HG03558 (cell line): ENCODE measurements at regions not wholly inside any gene's neighbourhood (a gene's known extent, or its start where the extent isn't known, plus 50 kb on each side); places are given as distances from the start of the nearest gene placed in this dataset.

Experiments used
- ATAC-seq: cut with Tn5 transposase; IDR thresholded peaks from one replicate; pipeline ENCODE4 v1.9.1; 2021; ENCODE audit warnings: moderate number of reproducible peaks; ENCODE audit not compliant: unreplicated experiment; ENCODE audit errors: extremely low read depth

DNA sequence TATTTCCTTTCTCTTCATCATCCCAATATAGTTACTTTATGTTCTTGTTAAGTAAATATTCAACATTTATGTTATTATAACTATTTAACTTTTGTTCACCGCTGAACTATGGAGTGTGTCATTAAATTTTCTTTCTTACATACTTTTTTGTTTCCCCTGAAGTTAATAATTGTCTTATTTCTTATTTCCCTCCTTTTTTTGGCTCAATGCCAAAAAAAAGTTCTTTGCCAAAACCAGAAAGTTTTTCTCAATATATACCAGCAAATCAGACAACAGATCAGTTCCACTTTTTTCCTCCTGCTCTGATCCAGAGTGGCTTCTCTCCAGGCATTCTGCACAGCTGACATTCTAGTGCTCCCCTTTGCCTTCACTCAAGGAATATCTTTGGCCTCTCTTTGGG, 187.0 kb upstream of the PPARGC1A start:
- no peak for ATAC-seq

DNA sequence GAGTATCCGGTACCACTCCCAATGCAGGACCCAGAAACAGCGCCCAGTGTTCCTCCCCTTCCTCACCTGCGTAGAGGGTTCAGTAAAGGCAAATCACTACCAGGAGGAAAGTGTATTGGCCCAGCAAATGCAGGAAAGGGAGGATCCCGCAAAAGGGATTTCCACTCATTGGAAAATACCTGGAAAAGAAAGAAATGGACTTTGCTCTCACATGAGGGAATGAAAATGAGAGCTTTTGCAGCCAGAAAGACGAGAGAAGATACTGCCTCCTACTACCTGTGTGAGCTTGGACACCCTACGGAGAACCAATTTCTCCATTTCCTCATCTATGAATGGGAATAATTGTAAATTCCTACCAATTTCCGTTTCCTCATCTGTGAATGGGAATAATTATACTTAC, 184.1 kb upstream of the PPARGC1A start:
- no peak for ATAC-seq

DNA sequence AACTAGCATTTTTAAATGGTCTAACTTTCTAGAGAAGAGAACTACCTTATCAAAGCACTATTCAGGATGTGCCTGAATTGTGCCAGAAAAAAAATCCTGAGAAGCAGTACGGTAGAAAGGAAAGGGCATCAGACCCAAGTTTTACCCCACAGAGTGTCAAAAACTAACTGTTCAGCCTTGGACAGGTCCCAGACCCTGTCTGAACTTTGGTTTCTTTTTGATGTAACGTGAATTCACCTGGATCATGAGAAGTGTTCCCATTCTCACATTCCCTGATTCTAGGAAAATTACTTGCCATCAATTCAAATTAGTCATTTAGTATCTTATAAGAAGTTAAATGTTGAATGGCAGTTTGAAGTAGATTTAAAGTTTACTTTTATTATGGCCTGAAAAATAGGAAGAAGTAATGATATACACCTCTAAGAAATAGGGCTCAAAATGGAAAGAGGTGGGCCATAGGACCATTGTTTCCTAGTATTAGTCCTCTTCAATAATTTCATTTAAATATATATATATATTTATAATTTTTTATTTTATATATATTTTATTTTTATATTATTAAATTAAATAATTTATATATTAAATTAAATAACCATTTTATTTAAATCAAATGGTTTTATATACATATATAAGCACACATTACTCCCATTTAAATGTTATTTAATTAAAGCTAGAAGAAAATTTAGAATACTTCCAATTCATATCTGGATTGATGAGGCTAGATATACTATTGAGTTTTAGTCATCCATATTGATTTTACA, 181.9 kb upstream of the PPARGC1A start:
- ATAC-seq, result no peak

DNA sequence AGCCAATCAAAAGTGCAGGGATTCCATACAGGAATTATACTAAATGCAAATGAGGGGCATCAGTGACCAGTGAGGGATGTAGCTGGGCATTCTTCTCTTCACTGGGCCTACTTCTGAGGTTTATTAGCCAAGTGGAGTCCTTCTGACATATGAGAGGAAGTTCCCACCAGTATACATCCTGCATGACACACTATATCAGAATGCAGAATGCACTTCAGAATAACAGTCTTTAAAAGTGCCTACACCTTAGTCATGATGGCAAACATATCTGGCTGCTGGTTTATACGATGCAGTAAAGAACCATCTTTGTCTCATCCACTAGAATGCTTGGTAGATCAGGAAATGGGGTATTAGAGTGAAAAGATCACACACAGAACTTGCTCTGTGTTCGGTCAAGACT, 180.3 kb upstream of the PPARGC1A start:
- no peak for ATAC-seq

DNA sequence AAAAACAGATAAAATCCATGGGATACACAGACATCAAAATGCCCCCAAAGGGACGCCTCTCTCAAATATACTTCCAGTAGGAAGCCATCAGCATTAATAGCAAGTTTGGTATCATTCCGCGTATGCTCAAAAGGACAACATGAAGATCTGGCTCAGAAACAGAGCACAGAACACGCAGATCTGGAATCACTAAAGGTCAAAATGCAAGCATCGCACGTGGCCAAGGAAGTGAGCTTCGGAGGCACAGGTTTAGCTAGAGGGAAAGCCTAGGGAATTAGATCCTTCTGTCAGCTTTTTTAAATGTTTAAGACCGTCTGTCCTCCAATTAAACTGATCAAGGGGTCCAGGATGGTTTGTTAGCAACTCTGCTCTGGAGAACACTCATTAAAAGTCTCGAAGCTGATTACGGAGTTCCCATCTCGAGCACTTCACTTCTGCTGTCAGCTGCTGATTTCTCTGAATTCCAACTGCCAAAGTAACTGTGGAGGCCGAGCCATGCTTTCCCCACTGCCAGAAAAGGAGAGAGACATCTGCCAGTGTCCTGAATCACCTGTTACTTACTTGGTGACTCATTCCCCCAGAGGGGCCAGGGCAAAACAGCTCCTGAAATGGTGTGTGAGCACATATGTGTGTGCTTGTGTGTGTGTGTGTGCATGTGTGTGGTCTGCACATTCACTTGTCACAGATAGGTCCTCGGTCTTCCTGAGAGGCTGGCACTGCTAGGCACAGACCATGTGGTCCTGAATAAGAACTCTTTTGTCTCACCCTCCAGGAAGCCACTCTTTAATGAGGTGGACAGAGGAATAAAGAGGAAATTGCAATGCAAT, 177.7 kb upstream of the PPARGC1A start:
- no peak for ATAC-seq

GRCh38 chr4:24065974-24066373, 176.1 kb upstream of the PPARGC1A start:
- no peak for ATAC-seq

- no peak for ATAC-seq
Observed at GRCh38 chr4:24063731-24064130, 173.9 kb upstream of the PPARGC1A start.

DNA sequence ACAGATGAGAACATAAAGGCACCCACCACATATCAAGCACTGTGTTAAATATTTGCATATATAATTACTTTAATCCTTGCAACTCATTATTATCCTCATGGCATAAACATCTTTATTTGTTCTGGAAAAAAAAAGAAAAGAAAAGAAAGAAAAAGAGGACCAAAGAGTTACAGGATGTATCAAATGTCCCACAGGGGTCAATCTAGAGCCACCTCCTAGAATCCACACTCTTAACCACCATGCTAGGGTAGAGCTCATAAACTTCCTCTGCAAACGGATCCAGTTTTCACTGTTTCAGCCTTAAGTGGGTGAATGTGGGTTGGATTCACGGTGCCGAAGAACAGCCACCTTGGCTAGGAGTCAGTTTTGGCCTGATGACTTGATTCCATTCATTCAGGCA, 171.1 kb upstream of the PPARGC1A start:
- ATAC-seq, result no peak

- no peak for ATAC-seq
Observed at GRCh38 chr4:24059839-24060238, 170.0 kb upstream of the PPARGC1A start.

GRCh38 chr4:24057915-24058559, 168.2 kb upstream of the PPARGC1A start:
- no peak for ATAC-seq

- no peak for ATAC-seq
Observed at GRCh38 chr4:24056289-24056688, 166.4 kb upstream of the PPARGC1A start.

DNA sequence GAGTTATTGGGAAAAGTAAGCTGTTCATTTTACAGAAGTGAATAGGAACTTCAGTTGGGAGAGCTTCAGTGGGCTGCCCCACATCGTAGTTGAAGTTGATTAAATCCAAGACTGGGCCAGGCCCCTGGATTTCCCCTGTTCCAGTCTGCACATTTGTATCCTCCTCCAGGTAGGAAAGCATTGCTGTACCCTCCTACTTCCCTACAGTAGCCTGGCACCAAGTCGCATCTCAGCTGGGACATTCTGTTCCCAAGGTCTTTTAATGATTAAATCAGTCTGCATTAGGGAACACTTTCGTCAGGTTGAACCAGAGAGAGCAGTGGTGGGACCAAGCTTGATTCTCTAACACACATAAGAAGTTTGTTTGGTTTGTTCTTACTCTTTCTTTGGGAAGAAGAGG, 165.8 kb upstream of the PPARGC1A start:
- ATAC-seq, result no peak

DNA sequence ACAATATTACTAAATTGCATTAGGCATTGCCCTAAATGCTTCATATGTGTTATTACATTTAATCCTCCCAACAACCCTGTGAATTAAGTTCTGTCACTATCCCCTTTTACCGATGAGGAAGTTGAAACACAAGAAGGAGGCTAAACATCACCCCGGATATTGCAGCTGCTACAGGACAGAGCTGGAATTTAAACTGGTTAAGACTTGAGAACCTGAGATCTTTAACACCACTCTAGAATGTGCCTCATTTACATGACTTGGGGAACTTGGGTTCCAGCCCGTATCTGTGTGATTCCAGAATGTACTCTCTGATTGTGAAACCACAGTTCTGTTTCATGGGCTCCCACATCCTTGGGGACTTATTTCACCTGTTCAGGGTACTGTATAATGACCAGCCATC, 165.1 kb upstream of the PPARGC1A start:
- no peak for ATAC-seq

DNA sequence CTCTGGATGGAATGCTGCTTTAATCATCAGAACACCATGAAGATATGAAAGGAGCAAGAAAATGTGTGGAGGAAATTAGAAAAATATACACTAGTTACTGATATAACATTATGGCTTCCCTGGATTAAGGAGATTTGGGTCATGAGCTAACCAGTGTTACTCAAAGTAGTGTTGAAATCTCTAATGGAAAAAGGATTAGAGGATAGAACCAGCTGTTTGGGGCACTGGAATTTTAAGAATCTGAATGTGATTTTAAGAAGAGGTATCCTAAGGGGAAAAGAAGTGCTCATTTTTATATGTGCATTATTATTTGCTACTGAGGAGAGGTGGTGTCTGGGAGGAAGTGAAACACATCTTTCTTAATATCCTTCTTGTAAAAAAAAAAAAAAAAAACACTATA, 164.1 kb upstream of the PPARGC1A start:
- no peak for ATAC-seq

DNA sequence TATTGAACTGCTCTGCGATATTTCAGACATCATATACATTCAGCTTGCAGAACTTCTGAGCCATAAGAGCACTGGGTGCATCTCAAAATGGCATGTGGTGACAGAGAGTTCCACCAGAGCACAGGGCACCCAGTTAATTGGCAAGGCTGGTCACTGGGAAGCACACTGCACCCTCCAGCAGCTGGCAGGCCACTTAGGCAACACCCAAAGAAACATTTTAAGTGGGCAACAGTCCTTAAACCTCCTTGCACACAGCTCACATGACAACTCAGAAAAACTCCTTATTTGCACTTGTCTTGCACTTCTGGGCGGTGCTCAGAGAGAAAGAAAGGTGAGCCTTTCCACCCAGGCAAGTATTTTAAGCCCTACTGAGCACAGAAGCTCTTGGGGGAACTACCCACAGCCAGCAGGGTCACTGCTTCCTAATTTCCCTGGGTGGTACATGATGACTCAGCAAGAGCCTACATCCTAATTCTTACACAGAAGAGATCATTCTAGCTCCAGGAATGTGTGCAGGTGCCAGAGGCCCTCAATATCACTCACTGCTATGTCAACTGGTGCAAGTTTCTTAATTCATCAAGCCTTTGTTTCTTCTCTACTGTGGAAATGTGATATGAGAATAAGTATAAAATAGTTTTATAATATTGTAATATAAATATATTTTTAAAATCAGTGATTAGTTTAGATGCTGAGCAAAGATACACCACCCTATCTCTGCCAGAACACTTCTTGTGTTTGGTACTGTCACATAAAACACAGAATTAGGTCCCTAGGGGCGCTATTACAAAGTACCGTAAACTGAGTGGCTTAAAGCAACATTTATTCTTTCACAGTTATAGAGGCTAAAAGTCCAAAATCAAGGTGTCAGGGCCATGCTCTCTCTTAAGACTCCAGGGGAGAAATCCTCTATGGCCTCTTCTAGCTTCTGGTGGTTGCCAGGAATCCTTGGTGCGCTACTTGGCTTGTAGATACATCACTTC, 155.1 kb upstream of the PPARGC1A start:
- ATAC-seq, result no peak

- ATAC-seq, result no peak
Observed at GRCh38 chr4:24042094-24042493, 152.2 kb upstream of the PPARGC1A start.

GRCh38 chr4:24040811-24041210, 151.0 kb upstream of the PPARGC1A start:
- no peak for ATAC-seq

GRCh38 chr4:24033626-24034025, 143.8 kb upstream of the PPARGC1A start:
- ATAC-seq, result no peak

- no peak for ATAC-seq
Observed at GRCh38 chr4:24032371-24032989, 142.6 kb upstream of the PPARGC1A start.

- no peak for ATAC-seq
Observed at GRCh38 chr4:24026596-24026995, 136.7 kb upstream of the PPARGC1A start.
